ENCODE measurements at regions not wholly inside any gene's neighbourhood (a gene's known extent, or its start where the extent isn't known, plus 50 kb on each side); places are given as distances from the start of the nearest gene placed in this dataset.
A peak's percentile ranks its signal among the peaks of the same experiment; 100 is the strongest.
"Not testable (repeated sequence)": the region's sequence is repeated elsewhere in the genome, so short reads cannot be mapped to it uniquely, and the experiment has no call there.

DNA sequence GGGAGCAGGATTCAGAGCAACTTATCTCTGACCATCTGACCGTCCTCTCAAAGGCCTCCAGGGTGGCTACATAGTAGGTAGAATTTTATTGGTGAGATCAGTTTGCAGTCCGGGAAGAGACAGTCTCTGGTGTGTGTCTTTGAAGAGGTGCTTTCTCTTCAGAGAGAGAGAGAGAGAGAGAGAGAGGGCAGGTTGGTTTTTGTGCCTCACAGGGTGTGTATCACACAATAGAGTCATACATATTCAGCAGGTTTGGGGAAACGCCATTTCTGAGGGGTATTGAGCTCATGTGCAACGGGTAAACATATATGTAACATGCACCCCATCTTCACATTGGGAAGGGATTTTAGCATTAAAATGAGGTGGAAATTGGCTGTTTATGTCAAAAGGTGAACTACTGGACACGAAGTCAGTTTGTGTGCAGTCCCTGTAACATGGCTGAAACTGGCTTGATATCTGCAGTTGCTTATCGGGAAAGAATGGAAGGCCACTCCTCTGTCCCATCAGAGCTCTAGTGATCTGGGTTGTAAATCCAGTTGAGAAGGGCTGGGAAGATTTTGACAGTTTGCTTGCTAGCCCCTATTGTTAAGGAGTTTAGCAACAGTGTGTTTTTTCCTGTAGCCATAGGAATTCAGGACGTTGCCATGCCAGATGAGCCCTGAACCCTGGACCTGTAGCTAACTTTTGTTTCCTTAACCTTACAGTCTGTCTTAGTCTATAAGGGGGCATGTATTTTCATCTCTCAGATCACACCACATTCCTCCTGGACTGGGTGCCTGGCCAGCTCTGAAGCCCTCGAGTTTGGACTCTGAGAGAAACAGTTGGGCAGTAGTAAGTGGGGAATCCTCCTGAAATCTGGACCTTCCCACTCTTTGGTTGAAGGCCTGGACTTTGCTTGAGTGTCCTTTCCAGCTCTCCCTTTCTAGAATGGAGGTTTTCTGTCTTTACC is 171.6 kb upstream of the NOTCH2NLA start:
- 57 to 100% (median 66%) methylated on average over 1 to 3 of the region's 8 CpGs; no CpG with 5 or more reads in 5 of the 10 experiments for WGBS, 10 experiments
- in situ Hi-C loops (cut with MboI; ENCODE audit: low pct_unique_long_range_greater_than_20kb in 2 of 9, low sequenced_read_pairs in 9 of 9, unreplicated experiment in 9 of 9): not testable (repeated sequence)

DNA sequence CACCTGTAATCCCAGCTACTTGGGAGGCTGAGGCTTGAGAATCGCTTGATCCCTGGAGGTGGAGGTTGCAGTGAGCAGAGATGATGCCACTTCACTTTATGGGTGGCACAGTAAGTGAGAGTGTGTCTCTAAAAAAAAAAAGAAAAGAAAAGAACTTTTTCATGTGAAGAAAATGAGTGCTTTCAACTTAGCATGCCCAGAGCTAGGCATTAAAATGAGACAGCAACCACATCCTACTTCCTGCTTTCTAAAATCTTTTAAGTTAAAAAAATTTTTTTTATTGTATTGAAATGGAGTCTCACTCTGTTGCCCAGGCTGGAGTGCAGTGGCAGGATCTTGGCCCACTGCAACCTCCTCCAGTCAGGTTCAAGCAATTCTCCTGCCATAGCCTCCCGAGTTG is 170.4 kb upstream of the NOTCH2NLA start:
- WGBS, 10 experiments: 100% methylated on average over 1 of the region's 2 CpGs; no CpG with 5 or more reads in 9 of the 10 experiments
- not testable (repeated sequence) for ATAC-seq (replicated peaks in 6 of 8)

More for the DNA sequence above, 171.6 kb upstream of the NOTCH2NLA start:
- not testable (repeated sequence) for H3K4me3 ChIP-seq; H3K4me1 ChIP-seq (replicated peaks in 1 of 2); H3K27ac ChIP-seq
- ATAC-seq (replicated peaks in 6 of 8): peak in 3 of 8 experiments; percentile 24 to 70 (median 27)

DNA sequence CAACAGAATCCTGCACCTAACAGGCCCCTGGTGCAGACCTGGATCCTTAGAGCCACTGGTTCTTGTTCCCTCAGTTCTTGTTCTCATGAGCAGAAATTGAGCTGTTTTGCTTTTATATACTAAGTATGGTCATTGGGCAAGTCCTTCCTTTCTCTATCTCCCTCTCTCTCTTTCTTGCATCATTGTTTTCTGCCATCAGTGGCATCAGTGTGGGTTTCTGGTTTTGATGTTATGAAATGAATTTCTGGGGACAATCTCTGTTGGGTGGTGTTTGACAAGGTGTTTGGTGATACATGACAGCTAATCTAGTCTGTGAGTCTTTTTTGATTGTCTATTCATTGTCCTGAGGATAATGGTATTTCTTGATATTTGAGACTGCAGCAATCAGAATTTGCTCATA is 168.0 kb upstream of the NOTCH2NLA start:
- ATAC-seq (replicated peaks in 6 of 8); H3K27ac ChIP-seq; H3K4me1 ChIP-seq (replicated peaks in 1 of 2); in situ Hi-C loops (cut with MboI; ENCODE audit: low pct_unique_long_range_greater_than_20kb in 2 of 9, low sequenced_read_pairs in 9 of 9, unreplicated experiment in 9 of 9); H3K4me3 ChIP-seq: not testable (repeated sequence)

More for the DNA sequence above, 170.4 kb upstream of the NOTCH2NLA start:
- H3K27ac ChIP-seq; H3K4me1 ChIP-seq (replicated peaks in 1 of 2); H3K4me3 ChIP-seq; in situ Hi-C loops (cut with MboI; ENCODE audit: low pct_unique_long_range_greater_than_20kb in 2 of 9, low sequenced_read_pairs in 9 of 9, unreplicated experiment in 9 of 9): not testable (repeated sequence)

DNA sequence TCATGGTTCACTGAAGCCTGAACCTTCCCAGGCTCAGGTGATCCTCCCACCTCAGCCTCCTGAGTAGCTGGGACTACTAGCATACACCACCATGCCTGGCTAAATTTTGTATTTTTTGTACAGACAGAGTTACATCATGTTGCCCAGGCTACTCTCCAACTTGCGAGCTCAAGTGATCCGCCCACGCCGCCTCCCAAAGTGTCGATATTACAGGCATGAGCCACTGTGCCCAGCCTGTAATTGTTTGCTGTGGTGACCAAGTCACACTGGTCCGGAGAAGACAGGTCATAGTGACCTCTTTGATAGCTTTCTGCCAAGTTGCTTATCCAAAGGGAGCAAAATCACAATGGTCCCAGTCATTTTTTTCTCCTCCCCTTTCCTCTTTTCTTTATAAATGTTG is 167.4 kb upstream of the NOTCH2NLA start:
- H3K4me1 ChIP-seq (replicated peaks in 1 of 2); H3K27ac ChIP-seq; H3K4me3 ChIP-seq; in situ Hi-C loops (cut with MboI; ENCODE audit: low pct_unique_long_range_greater_than_20kb in 2 of 9, low sequenced_read_pairs in 9 of 9, unreplicated experiment in 9 of 9); ATAC-seq (replicated peaks in 6 of 8): not testable (repeated sequence)
- 55% methylated on average over 2 of the region's 6 CpGs; no CpG with 5 or more reads in 9 of the 10 experiments for WGBS, 10 experiments

DNA sequence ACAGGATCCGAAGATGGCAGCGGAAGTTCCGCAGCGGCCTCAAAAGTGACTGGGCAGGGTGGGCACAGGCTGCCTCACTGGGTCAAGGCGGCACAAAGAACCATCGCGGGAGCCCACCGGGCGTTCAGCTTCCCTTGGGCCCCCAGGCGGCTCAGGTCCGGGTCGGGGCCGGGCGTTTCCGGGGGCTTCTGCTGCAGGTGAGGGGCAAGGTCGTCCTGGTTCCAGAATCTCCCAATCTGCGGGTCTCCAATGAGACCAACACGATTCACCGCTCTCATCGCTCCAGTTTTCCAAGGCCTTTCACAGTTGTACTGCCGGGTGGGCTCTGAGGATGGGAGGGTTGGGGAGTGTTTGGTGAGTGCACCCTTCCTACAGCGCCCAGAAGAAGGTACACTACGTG is 165.0 kb upstream of the NOTCH2NLA start:
- H3K4me3 ChIP-seq; ATAC-seq (replicated peaks in 6 of 8); H3K27ac ChIP-seq; in situ Hi-C loops (cut with MboI; ENCODE audit: low pct_unique_long_range_greater_than_20kb in 2 of 9, low sequenced_read_pairs in 9 of 9, unreplicated experiment in 9 of 9); H3K4me1 ChIP-seq (replicated peaks in 1 of 2): not testable (repeated sequence)
- WGBS, 10 experiments: no CpG with 5 or more reads among the region's 23 CpGs

DNA sequence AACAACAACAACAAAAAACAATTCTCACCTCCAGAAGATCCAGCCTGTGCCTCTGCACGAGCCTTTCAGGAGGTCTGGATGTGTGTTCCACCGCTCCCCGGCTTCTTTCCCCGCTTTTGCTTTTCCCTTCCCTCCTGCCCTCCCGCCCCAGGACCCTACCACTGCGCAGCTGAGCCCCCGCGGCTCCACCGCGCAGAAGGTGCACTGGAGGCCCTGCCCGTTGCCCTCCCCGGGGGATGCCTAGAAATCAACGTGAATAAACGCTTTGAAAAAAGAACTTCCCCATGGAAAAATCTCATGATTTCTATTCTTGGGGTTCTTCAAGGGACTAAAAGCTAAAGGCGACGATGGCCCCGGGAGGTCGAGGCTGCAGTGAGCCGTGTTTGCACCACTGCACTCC is 164.3 kb upstream of the NOTCH2NLA start:
- in situ Hi-C loops (cut with MboI; ENCODE audit: low pct_unique_long_range_greater_than_20kb in 2 of 9, low sequenced_read_pairs in 9 of 9, unreplicated experiment in 9 of 9): not testable (repeated sequence)

DNA sequence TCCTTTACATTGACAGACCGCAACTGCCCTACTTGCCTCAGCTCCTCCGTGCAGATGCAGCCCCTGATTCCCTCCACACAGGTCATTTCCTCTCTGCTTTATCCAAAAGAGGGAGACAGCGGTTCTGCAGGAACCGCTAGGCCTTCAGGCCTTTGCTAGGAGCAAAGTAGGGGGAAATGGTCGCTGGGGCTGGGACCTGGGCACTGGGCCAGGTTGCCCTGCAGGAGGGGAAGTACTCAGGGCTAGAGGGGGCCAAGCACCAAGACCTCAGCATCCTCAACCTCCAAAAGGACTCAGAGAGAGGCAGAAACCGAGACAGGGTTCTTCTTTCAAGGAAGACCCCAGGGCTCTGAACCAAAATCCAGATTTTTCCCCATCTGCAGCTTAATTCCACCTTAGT is 160.4 kb upstream of the NOTCH2NLA start:
- H3K4me1 ChIP-seq (replicated peaks in 1 of 2); H3K27ac ChIP-seq; H3K4me3 ChIP-seq; in situ Hi-C loops (cut with MboI; ENCODE audit: low pct_unique_long_range_greater_than_20kb in 2 of 9, low sequenced_read_pairs in 9 of 9, unreplicated experiment in 9 of 9); ATAC-seq (replicated peaks in 6 of 8): not testable (repeated sequence)
- 100% methylated on average over 1 of the region's 6 CpGs; no CpG with 5 or more reads in 9 of the 10 experiments for WGBS, 10 experiments

More for the DNA sequence above, 164.3 kb upstream of the NOTCH2NLA start:
- not testable (repeated sequence) for H3K4me1 ChIP-seq (replicated peaks in 1 of 2); H3K4me3 ChIP-seq; ATAC-seq (replicated peaks in 6 of 8); H3K27ac ChIP-seq
- WGBS, 10 experiments: no CpG with 5 or more reads among the region's 19 CpGs

DNA sequence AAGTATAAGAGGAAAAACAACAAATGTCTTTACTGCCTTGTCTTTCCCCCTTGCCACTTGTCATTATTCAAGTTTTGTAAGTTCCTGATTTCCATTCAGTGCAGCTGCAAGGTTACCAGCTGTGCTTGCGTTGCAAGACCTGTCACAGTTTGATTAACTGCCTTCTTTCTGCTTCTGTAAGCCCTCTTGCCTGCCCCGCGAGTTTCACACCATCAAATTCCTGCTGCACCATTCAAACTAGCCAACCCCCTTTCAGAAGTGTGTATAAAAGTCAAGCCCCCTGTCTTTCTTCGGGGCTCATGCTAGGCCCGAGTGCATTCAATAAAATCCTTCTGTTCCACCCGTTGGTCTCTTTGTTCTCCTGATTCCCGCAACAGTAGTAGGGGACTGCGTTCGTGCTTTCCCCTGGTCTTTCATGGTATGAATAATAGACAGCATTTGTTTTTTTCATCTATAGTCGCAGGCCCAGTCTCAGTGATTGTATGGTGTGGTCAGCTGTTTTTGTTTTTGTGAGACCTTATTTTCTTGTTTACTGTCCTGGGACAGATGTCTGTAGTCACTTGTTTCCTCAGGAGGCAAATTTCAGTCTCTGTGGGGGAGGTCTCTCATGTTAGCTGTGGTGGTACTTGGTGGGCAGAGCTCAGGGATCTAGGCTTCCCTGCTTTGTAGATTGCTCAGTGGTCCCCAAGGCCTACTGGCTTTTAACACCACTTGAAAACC is 159.1 kb upstream of the NOTCH2NLA start:
- WGBS, 10 experiments: no CpG with 5 or more reads among the region's 10 CpGs
- in situ Hi-C loops (cut with MboI; ENCODE audit: low pct_unique_long_range_greater_than_20kb in 2 of 9, low sequenced_read_pairs in 9 of 9, unreplicated experiment in 9 of 9); H3K4me1 ChIP-seq (replicated peaks in 1 of 2): not testable (repeated sequence)
- H3K4me3 ChIP-seq: peak overlapping the region; percentile 6 to 24 (median 14)
- peak overlapping the region; percentile 72 to 81 for H3K27ac ChIP-seq
- peak in 2 of 8 experiments; percentile 56 to 58 for ATAC-seq (replicated peaks in 6 of 8)

DNA sequence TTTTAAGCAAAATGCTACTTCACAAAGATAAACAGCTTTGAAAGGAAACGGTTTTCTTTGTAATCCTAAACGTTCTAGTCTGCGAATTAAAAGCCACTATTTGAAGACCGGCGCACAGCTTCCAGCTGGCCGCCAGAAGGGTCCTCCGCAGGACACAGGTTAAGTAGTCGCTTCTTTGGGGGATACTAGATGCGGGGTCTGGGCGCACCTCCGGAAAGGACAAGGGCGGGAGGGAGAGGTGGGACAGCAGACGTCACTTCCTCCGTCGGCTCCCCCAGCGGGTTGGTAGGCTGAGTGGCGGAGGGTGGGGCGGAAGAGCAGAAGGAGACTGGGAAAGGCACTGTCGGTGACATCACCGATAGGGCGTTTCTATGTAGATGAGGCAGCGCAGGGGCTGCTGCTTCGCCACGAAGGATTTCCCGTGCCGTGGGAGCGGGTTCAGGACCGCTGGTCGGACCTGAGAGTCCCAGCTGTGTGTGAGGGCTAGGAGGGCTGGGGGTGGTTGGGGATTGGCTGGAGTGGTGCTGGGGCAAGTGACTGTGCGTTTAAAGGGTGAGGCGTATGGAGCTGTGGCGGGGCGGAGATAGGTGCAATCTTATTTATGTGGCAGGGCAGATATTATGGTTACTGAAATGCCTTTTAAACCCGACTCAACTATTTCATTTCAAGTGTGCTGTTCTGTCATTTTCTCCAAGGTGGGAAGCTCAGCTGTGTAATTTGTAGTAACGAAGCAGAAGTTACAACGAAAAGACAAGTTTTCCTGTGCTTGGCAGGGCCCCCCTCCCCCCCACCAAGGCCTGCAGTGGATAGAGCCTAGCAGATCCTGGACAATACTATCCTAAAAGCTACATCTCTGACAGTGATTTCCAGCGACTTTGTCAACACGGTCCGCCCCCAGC is 158.3 kb upstream of the NOTCH2NLA start:
- H3K4me3 ChIP-seq: peak overlapping the region; percentile 41 to 55 (median 53)
- H3K4me1 ChIP-seq (replicated peaks in 1 of 2); in situ Hi-C loops (cut with MboI; ENCODE audit: low pct_unique_long_range_greater_than_20kb in 2 of 9, low sequenced_read_pairs in 9 of 9, unreplicated experiment in 9 of 9): not testable (repeated sequence)
- peak; percentile 85 to 90 (median 87) for ATAC-seq (replicated peaks in 6 of 8)
- peak overlapping the region; percentile 100 for H3K27ac ChIP-seq
- WGBS, 10 experiments: 0% methylated on average over 2 to 5 of the region's 39 CpGs; no CpG with 5 or more reads in 8 of the 10 experiments

DNA sequence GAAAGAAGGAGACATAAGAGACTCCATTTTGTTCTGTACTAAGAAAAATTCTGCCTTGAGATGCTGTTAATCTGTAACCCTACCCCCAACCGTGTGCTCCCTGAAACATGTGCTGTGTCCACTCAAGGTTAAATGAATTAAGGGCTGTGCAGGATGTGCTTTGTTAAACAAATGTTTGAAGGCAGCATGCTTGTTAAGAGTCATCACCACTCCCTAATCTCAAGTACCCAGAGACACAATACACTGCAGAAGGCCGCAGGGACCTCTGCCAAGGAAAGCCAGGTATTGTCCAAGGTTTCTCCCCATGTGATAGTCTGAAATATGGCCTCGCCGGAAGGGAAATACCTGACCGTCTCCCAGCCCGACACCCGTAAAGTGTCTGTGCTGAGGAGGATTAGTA is 152.4 kb upstream of the NOTCH2NLA start:
- WGBS, 10 experiments: 20% methylated on average over 1 of the region's 7 CpGs; no CpG with 5 or more reads in 9 of the 10 experiments
- H3K4me1 ChIP-seq (replicated peaks in 1 of 2); H3K4me3 ChIP-seq; ATAC-seq (replicated peaks in 6 of 8); in situ Hi-C loops (cut with MboI; ENCODE audit: low pct_unique_long_range_greater_than_20kb in 2 of 9, low sequenced_read_pairs in 9 of 9, unreplicated experiment in 9 of 9); H3K27ac ChIP-seq: not testable (repeated sequence)

DNA sequence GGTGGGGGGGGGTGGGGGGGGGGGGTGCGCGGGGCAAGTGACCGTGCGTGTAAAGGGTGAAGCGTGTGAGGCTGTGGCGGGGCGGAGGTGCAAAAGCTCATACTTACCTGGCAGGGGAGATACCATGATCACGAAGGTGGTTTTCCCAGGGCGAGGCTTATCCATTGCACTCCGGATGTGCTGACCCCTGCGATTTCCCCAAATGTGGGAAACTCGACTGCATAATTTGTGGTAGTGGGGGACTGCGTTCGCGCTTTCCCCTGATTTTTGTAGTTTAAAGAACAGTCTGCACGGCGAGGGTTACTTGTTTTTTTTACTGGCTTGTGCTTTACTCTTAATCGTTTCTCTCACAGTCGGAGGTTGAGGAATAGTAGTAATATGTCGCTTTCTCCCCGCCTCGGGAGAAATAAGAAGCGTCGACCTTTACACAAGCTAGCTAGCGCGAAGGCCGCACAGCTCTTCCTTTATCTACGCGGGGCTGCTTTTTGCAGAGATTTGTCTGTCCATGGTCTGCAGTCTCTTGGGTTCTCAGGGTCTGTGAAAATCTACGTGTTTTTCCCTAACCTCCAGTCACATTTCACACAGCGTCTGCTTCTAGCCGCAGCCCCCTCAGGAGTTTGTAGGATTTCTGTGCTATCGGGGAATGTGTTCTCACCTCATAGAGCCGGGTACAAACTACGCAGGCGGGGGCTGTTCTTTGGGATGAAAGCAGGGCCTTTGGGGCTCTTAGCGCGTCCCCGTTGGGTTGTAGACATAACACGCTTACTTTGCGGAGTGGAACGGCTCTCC is 148.1 kb upstream of the NOTCH2NLA start:
- Histone ChIP-seq H3K4me3 (peak overlapping the region; percentile 23 to 30 (median 26)), H3K27ac (peak overlapping the region; percentile 81 to 96), H3K4me1 (replicated peaks in 1 of 2) (peaks cover 11 to 20% of the 10 kb centered on the region in 2 donors)
- in situ Hi-C loops (cut with MboI; ENCODE audit: low pct_unique_long_range_greater_than_20kb in 2 of 9, low sequenced_read_pairs in 9 of 9, unreplicated experiment in 9 of 9): not testable (repeated sequence)
- 0 to 2% (median 0%) methylated on average over 1 to 27 of the region's 42 CpGs; no CpG with 5 or more reads in 2 of the 10 experiments for WGBS, 10 experiments
- ATAC-seq (replicated peaks in 6 of 8): peak; percentile 85 to 94 (median 92)

DNA sequence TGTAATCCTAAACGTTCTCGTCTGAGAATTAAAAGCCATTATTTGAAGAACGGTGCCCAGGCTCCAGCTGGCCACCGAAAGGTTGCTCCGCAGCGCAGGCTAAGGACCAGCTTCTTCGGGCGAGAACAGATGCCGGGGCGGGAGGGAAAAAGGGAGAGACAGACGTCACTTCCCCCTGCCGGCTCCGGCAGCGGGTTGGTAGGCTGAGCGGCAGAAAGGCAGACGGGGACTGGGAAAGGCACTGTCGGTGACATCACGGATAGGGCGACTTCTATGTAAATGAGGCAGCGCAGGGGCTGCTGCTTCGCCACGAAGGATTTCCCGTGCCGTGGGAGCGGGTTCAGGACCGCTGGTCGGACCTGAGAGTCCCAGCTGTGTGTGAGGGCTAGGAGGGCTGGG is 147.5 kb upstream of the NOTCH2NLA start:
- Histone ChIP-seq H3K4me1 (replicated peaks in 1 of 2) (peaks cover 11 to 20% of the 10 kb centered on the region in 2 donors), H3K27ac (peak overlapping the region; percentile 81 to 96), H3K4me3 (peak overlapping the region; percentile 12 to 30 (median 26))
- no CpG with 5 or more reads among the region's 27 CpGs for WGBS, 10 experiments
- in situ Hi-C loops (cut with MboI; ENCODE audit: low pct_unique_long_range_greater_than_20kb in 2 of 9, low sequenced_read_pairs in 9 of 9, unreplicated experiment in 9 of 9): not testable (repeated sequence)
- peak; percentile 39 to 70 (median 62) for ATAC-seq (replicated peaks in 6 of 8)
